IMR-90 (cell line): ENCODE measurements at regions not wholly inside any gene's neighbourhood (a gene's known extent, or its start where the extent isn't known, plus 50 kb on each side); places are given as distances from the start of the nearest gene placed in this dataset.

Source experiments
- ATAC-seq: fragments of 200-7000 bp; cut with Tn5 transposase; 2 replicates; pipeline ENCODE4 v1.9.1; 2020; ENCODE audit warnings: low read depth, mild to moderate bottlenecking, moderate library complexity
- BruUV-seq: library from RNA; stranded (reverse); fragments of 400-500 nt; replicated peaks from 2 replicates; lab custom pipeline; 2021; lab: Mats Ljungman, UMichigan
- CTCF ChIA-PET: fragments of 300-600 bp; formaldehyde crosslinking; extraction: SDS; loops from one replicate; lab custom pipeline; 2021; ENCODE audit warnings: antibody characterized with exemption; lab: Yijun Ruan, JAX
- POLR2A ChIA-PET: fragments of 300-600 bp; sonication (Branson Sonifier 250); formaldehyde crosslinking; loops from one replicate; lab custom pipeline; 2022; ENCODE audit warnings: antibody characterized with exemption; ENCODE audit not compliant: unreplicated experiment; lab: Charles Lee
- DNase-seq: peaks from one replicate; pipeline ENCODE4 v3.0.0; 2013
- H2AFZ ChIP-seq: replicated peaks from 2 replicates; pipeline ENCODE3; 2013; ENCODE audit warnings: low read length, mild to moderate bottlenecking; ENCODE audit not compliant: poor library complexity
- H2AK5ac ChIP-seq: 2 replicates; pipeline ENCODE4 v1.6.1; 2013; ENCODE audit warnings: low read depth, low read length, inconsistent platforms
- H2AK9ac ChIP-seq: replicated peaks from 2 replicates; pipeline ENCODE3; 2013; ENCODE audit warnings: mild to moderate bottlenecking, low read depth, low read length, moderate library complexity; ENCODE audit not compliant: poor library complexity
- H2BK120ac ChIP-seq: 2 replicates; pipeline ENCODE4 v1.6.1; 2013; ENCODE audit warnings: low read depth, low read length, inconsistent platforms
- H2BK15ac ChIP-seq: 3 replicates; pipeline ENCODE4 v1.6.1; 2013; ENCODE audit warnings: low read depth, low read length, inconsistent platforms
- H2BK20ac ChIP-seq: 2 replicates; pipeline ENCODE4 v1.6.1; 2013; ENCODE audit warnings: low read depth, mild to moderate bottlenecking, inconsistent platforms, low read length, moderate library complexity
- H2BK5ac ChIP-seq: 2 replicates; pipeline ENCODE4 v1.6.1; 2013; ENCODE audit warnings: mild to moderate bottlenecking, low read depth, low read length, inconsistent platforms; ENCODE audit not compliant: poor library complexity, severe bottlenecking
- H3K14ac ChIP-seq: replicated peaks from 2 replicates; pipeline ENCODE4 v1.6.1; 2013; ENCODE audit warnings: low read depth, low read length, inconsistent platforms
- H3K18ac ChIP-seq: 2 replicates; pipeline ENCODE4 v1.6.1; 2013; ENCODE audit warnings: low read depth, low read length, control low read depth
- H3K23ac ChIP-seq: 2 replicates; pipeline ENCODE4 v1.6.1; 2013; ENCODE audit warnings: low read depth, low read length, inconsistent platforms
- H3K27ac ChIP-seq: 2 replicates; pipeline ENCODE4 v1.5.1; 2013; ENCODE audit warnings: mild to moderate bottlenecking, control low read depth, low read length; ENCODE audit not compliant: insufficient read depth
- H3K27me3 ChIP-seq: 2 replicates; pipeline ENCODE4 v1.6.1; 2013; ENCODE audit warnings: low read length; ENCODE audit not compliant: control insufficient read depth, insufficient read depth
- H3K36me3 ChIP-seq: 2 replicates; pipeline ENCODE4 v1.6.1; 2013; ENCODE audit warnings: low read length, mixed read lengths; ENCODE audit not compliant: control insufficient read depth, insufficient read depth
- H3K4ac ChIP-seq: 2 replicates; pipeline ENCODE4 v1.6.1; 2013; ENCODE audit warnings: low read depth, low read length, inconsistent platforms
- H3K4me1 ChIP-seq: 2 replicates; pipeline ENCODE4 v1.6.1; 2013; ENCODE audit warnings: low read length, mixed read lengths; ENCODE audit not compliant: control insufficient read depth, insufficient read depth
- H3K4me2 ChIP-seq: 2 replicates; pipeline ENCODE4 v1.6.1; 2013; ENCODE audit warnings: low read depth, mild to moderate bottlenecking, control low read depth, low read length, moderate library complexity
- H3K4me3 ChIP-seq: 2 replicates; pipeline ENCODE4 v1.5.1; 2013; ENCODE audit warnings: low read depth, mild to moderate bottlenecking, control low read depth, low read length, moderate library complexity; ENCODE audit not compliant: insufficient read depth
- H3K56ac ChIP-seq: 2 replicates; pipeline ENCODE4 v1.6.1; 2013; ENCODE audit warnings: low read length, inconsistent platforms; ENCODE audit not compliant: insufficient read depth; ENCODE audit errors: extremely low read depth
- H3K79me1 ChIP-seq, 2 experiments: 2 replicates each; pipeline ENCODE4 v1.6.1; 2013; ENCODE audit warnings: low read length in 2 of 2, inconsistent platforms in 1 of 2, low read depth in 1 of 2
- H3K9ac ChIP-seq: 2 replicates; pipeline ENCODE4 v1.6.1; 2013; ENCODE audit warnings: low read depth, low read length, control low read depth
- H3K9me1 ChIP-seq: 2 replicates; pipeline ENCODE4 v1.6.1; 2013; ENCODE audit warnings: low read length, inconsistent platforms; ENCODE audit not compliant: insufficient read depth
- H3K9me3 ChIP-seq: 2 replicates; pipeline ENCODE4 v1.6.1; 2013; ENCODE audit warnings: low read length; ENCODE audit not compliant: control insufficient read depth, insufficient read depth
- H4K20me1 ChIP-seq: 2 replicates; pipeline ENCODE4 v1.6.1; 2013; ENCODE audit warnings: low read length, inconsistent platforms; ENCODE audit not compliant: insufficient read depth
- H4K5ac ChIP-seq: 2 replicates; pipeline ENCODE4 v1.6.1; 2013; ENCODE audit warnings: mild to moderate bottlenecking, low read depth, low read length, control low read depth
- H4K8ac ChIP-seq, 2 experiments: 2 replicates each; pipeline ENCODE4 v1.6.1; 2013; ENCODE audit warnings: low read depth in 2 of 2, low read length in 2 of 2, control low read depth in 1 of 2, inconsistent platforms in 1 of 2
- H4K91ac ChIP-seq: 2 replicates; pipeline ENCODE4 v1.6.1; 2013; ENCODE audit warnings: low read depth, low read length, inconsistent platforms; ENCODE audit not compliant: insufficient read depth
- BHLHE40 ChIP-seq: fragments of 150-350 bp; IDR thresholded peaks from 2 replicates; pipeline ENCODE4 v1.6.1; 2016; ENCODE audit warnings: mild to moderate bottlenecking, low read depth, low read length
- CEBPB ChIP-seq: IDR thresholded peaks from 2 replicates; pipeline ENCODE4 v1.6.1; 2012; ENCODE audit warnings: low read depth, low read length, improper control_type of control experiment
- CHD1 ChIP-seq: IDR thresholded peaks from 2 replicates; pipeline ENCODE4 v1.6.1; 2012; ENCODE audit warnings: low read depth, low read length, improper control_type of control experiment
- CTCF ChIP-seq: conservative IDR thresholded peaks from 2 replicates; pipeline ENCODE4 v1.5.1; 2012; ENCODE audit warnings: mild to moderate bottlenecking, low read depth, low read length, improper control_type of control experiment
- FOS ChIP-seq: fragments of 150-350 bp; IDR thresholded peaks from 2 replicates; pipeline ENCODE4 v1.6.1; 2016; ENCODE audit warnings: low read depth, low read length
- MAFK ChIP-seq: IDR thresholded peaks from 2 replicates; pipeline ENCODE4 v1.6.1; 2012; ENCODE audit warnings: low read depth, low read length, improper control_type of control experiment
- MAZ ChIP-seq: IDR thresholded peaks from 2 replicates; pipeline ENCODE4 v1.6.1; 2012; ENCODE audit warnings: low read depth, mild to moderate bottlenecking, low read length, improper control_type of control experiment, moderate library complexity, borderline replicate concordance
- MXI1 ChIP-seq: IDR thresholded peaks from 2 replicates; pipeline ENCODE4 v1.6.1; 2012; ENCODE audit warnings: low read depth, mild to moderate bottlenecking, low read length, moderate library complexity, borderline replicate concordance
- NFE2L2 ChIP-seq: fragments of 150-350 bp; IDR thresholded peaks from 2 replicates; pipeline ENCODE4 v1.6.1; 2016; ENCODE audit warnings: low read depth, mild to moderate bottlenecking, low read length
- POLR2A ChIP-seq: IDR thresholded peaks from 2 replicates; pipeline ENCODE4 v1.6.1; 2012; ENCODE audit warnings: mild to moderate bottlenecking, low read depth, low read length
- RAD21 ChIP-seq: IDR thresholded peaks from 2 replicates; pipeline ENCODE4 v1.6.1; 2012; ENCODE audit warnings: low read length, improper control_type of control experiment
- RCOR1 ChIP-seq: IDR thresholded peaks from 2 replicates; pipeline ENCODE4 v1.6.1; 2012; ENCODE audit warnings: mild to moderate bottlenecking, low read length, improper control_type of control experiment; ENCODE audit not compliant: insufficient replicate concordance
- RFX5 ChIP-seq: IDR thresholded peaks from 2 replicates; pipeline ENCODE4 v1.8.0; 2012; ENCODE audit warnings: low read depth, mild to moderate bottlenecking, low read length, moderate library complexity
- SMC3 ChIP-seq: fragments of 150-350 bp; IDR thresholded peaks from 2 replicates; pipeline ENCODE4 v1.6.1; 2016; ENCODE audit warnings: low read depth, mild to moderate bottlenecking, antibody characterized with exemption, low read length, moderate library complexity
- WGBS, 2 experiments: methylation state at CpG; one replicate each; pipeline versions ENCODE4 v1.1.5 to v1.1.7; 2013; ENCODE audit warnings: missing lambda C conversion rate in 2 of 2; ENCODE audit not compliant: insufficient read length in 1 of 2; ENCODE audit errors: extremely low coverage in 2 of 2; 5-methylcytosine and 5-hydroxymethylcytosine counted together
- dilution Hi-C: fragments of 300-500 bp; cut with HindIII; formaldehyde crosslinking; loops from one replicate; pipeline ENCODE4 v1.14.3; 2018; ENCODE audit warnings: low sequenced_read_pairs; ENCODE audit not compliant: unreplicated experiment
- in situ Hi-C: fragments of 300-500 bp; cut with MboI; formaldehyde crosslinking; loops from 3 replicates; pipeline ENCODE4 v1.14.3; 2019; ENCODE audit warnings: low sequenced_read_pairs, inconsistent platforms, mixed read lengths
- intact Hi-C: fragments of 100-400 bp; cut with micrococcal nuclease; formaldehyde crosslinking; loops from 2 replicates; pipeline ENCODE4 v1.10.0; 2022
- TF ChIP-seq, protein P1 (sequence below): fragments of 150-350 bp; IDR thresholded peaks from 2 replicates; pipeline ENCODE4 v1.6.1; 2016; ENCODE audit warnings: low read depth, mild to moderate bottlenecking, low read length, moderate library complexity, borderline replicate concordance
- TF ChIP-seq, protein P2 (sequence below): fragments of 150-350 bp; IDR thresholded peaks from 2 replicates; pipeline ENCODE4 v1.6.1; 2017; ENCODE audit warnings: mild to moderate bottlenecking, antibody characterized with exemption, low read length, low read depth

- Histone ChIP-seq H3K4me1 (no peaks in the 10 kb centered on the region), H2BK120ac (no peak overlapping the region), H3K36me3 (no peaks in the 10 kb centered on the region), H2AK9ac (no peak overlapping the region), H3K4me2 (no peak overlapping the region), H3K27ac (no peak overlapping the region), H4K8ac (no peak overlapping the region), H3K9me3 (peaks cover 15% of the 10 kb centered on the region), H2AFZ (no peak overlapping the region), H2BK15ac (no peak overlapping the region), H3K14ac (no peak overlapping the region), H2BK5ac (no peak overlapping the region), H2BK20ac (no peak overlapping the region), H3K4ac (no peak overlapping the region), H2AK5ac (no peak overlapping the region), H4K91ac (no peak overlapping the region), H4K20me1 (no peaks in the 10 kb centered on the region), H3K23ac (no peak overlapping the region), H3K18ac (no peak overlapping the region), H3K56ac (no peak overlapping the region), H3K27me3 (no peaks in the 10 kb centered on the region), H3K4me3 (no peak overlapping the region), H3K9ac (no peak overlapping the region), H4K5ac (no peak overlapping the region), H3K9me1 (no peaks in the 10 kb centered on the region), H3K79me1 (no peaks in the 10 kb centered on the region)
- DNase-seq, result no peak
- ChIA-PET POLR2A (no interaction called here), CTCF (interaction anchor here (0.5 kb wide), 1 partner anchor 325 kb away, joined by 3 read pairs; no protein-coding TSS in a partner anchor)
- no peak for ATAC-seq
- no CpG with 5 or more reads among the region's 1 CpG for WGBS, 2 experiments
- intact Hi-C loops, result no loop called here
- in situ Hi-C loops, result no loop called here
- dilution Hi-C loops, result no loop called here
- no TSS peak for BruUV-seq
- TF ChIP-seq CHD1 (no peak), RAD21 (no peak), RFX5 (no peak), FOS (no peak), NFE2L2 (no peak), CTCF (no peak), SMC3 (no peak), MXI1 (no peak), BHLHE40 (no peak), POLR2A (no peak), CEBPB (no peak), MAFK (no peak), RCOR1 (no peak), MAZ (no peak)
- TF ChIP-seq, protein P1, sequence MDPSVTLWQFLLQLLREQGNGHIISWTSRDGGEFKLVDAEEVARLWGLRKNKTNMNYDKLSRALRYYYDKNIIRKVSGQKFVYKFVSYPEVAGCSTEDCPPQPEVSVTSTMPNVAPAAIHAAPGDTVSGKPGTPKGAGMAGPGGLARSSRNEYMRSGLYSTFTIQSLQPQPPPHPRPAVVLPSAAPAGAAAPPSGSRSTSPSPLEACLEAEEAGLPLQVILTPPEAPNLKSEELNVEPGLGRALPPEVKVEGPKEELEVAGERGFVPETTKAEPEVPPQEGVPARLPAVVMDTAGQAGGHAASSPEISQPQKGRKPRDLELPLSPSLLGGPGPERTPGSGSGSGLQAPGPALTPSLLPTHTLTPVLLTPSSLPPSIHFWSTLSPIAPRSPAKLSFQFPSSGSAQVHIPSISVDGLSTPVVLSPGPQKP, result no peak
- TF ChIP-seq, protein P2, sequence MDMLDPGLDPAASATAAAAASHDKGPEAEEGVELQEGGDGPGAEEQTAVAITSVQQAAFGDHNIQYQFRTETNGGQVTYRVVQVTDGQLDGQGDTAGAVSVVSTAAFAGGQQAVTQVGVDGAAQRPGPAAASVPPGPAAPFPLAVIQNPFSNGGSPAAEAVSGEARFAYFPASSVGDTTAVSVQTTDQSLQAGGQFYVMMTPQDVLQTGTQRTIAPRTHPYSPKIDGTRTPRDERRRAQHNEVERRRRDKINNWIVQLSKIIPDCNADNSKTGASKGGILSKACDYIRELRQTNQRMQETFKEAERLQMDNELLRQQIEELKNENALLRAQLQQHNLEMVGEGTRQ, result no peak
Observed at GRCh38 chr5:75909223-75909622, 174.0 kb upstream of the SV2C start.
